HepG2 (cell line): ENCODE measurements at regions not wholly inside any gene's neighbourhood (a gene's known extent, or its start where the extent isn't known, plus 50 kb on each side); places are given as distances from the start of the nearest gene placed in this dataset.

Source experiments
- ATAC-seq: fragments of 200-7000 bp; cut with Tn5 transposase; 3 replicates; pipeline ENCODE4 v1.9.1; 2020; ENCODE audit warnings: mild to moderate bottlenecking, moderate library complexity
- BruUV-seq: library from RNA; stranded (reverse); fragments of 400-500 nt; replicated peaks from 2 replicates; lab custom pipeline; 2021; lab: Mats Ljungman, UMichigan
- CTCF ChIA-PET: fragments of 300-600 bp; formaldehyde crosslinking; extraction: SDS; loops from one replicate; lab custom pipeline; 2021; ENCODE audit warnings: low total read pairs, inconsistent platforms, low intra/inter-chr PET ratio; lab: Yijun Ruan, JAX
- POLR2A ChIA-PET: fragments of 350-600 bp; sonication (Branson Sonifier 250); formaldehyde crosslinking; loops from one replicate; lab custom pipeline; 2020; ENCODE audit warnings: antibody characterized with exemption, inconsistent platforms; lab: Yijun Ruan, JAX
- DNase-seq: peaks from one replicate; pipeline ENCODE4 v3.0.0-alpha.2; 2015; ENCODE audit warnings: low spot score
- FAIRE-seq: peaks from 3 replicates; lab custom pipeline; 2011; peaks lifted over from hg19 to GRCh38; lab: Jason Lieb, UNC
- H2AFZ ChIP-seq: one replicate; pipeline ENCODE4 v1.6.1; 2011; ENCODE audit warnings: low read length, inconsistent platforms
- H3K27ac ChIP-seq: fragments of 300-600 bp; 3 replicates; pipeline ENCODE4 v1.8.0; 2011; ENCODE audit warnings: mixed run types, mild to moderate bottlenecking, mixed read lengths, low read length, inconsistent platforms; ENCODE audit not compliant: insufficient read depth; ENCODE audit errors: extremely low read length
- H3K27me3 ChIP-seq, 2 experiments: fragments of 200-600 bp in 1 of 2; 2 replicates in 1 of 2; 3 replicates in 1 of 2; pipeline versions ENCODE4 v1.6.0 to v1.8.0; 2011; ENCODE audit warnings: low read length in 2 of 2, mild to moderate bottlenecking in 2 of 2, moderate library complexity in 2 of 2, inconsistent platforms in 1 of 2; ENCODE audit not compliant: insufficient read depth in 2 of 2, control insufficient read depth in 1 of 2
- H3K36me3 ChIP-seq, 2 experiments: fragments of 200-600 bp in 1 of 2; replicated peaks in 1 of 2; 2 replicates in 1 of 2; 3 replicates in 1 of 2; pipeline versions ENCODE4 v1.5.1 to v1.8.0; 2011; ENCODE audit warnings: low read length in 2 of 2, inconsistent platforms in 1 of 2; ENCODE audit not compliant: insufficient read depth in 2 of 2, control insufficient read depth in 1 of 2
- H3K4me1 ChIP-seq: 2 replicates; pipeline ENCODE4 v1.5.1; 2012; ENCODE audit warnings: low read length, inconsistent platforms; ENCODE audit not compliant: insufficient read depth
- H3K4me2 ChIP-seq: 2 replicates; pipeline ENCODE4 v1.6.0; 2011; ENCODE audit warnings: low read depth, low read length, inconsistent platforms
- H3K4me3 ChIP-seq, 3 experiments: fragments of 200-600 bp in 1 of 3; sonication (generic), shearing (Covaris generic) in 1 of 3; replicated peaks in 1 of 3; 2 replicates each; pipeline ENCODE4 v1.5.1; 2011 to 2016; ENCODE audit warnings: low read length in 3 of 3, inconsistent platforms in 2 of 3, low read depth in 2 of 3, mild to moderate bottlenecking in 2 of 3, control low read depth in 1 of 3, mixed read lengths in 1 of 3; ENCODE audit not compliant: insufficient read depth in 1 of 3
- H3K79me2 ChIP-seq: one replicate; pipeline ENCODE4 v1.6.1; 2011; ENCODE audit warnings: low read length, inconsistent platforms; ENCODE audit not compliant: insufficient read depth
- H3K9ac ChIP-seq: 2 replicates; pipeline ENCODE4 v1.6.0; 2011; ENCODE audit warnings: mild to moderate bottlenecking, low read depth, low read length, inconsistent platforms; ENCODE audit not compliant: insufficient read depth
- H3K9me3 ChIP-seq: 2 replicates; pipeline ENCODE4 v1.5.1; 2012; ENCODE audit warnings: mild to moderate bottlenecking, low read length
- H4K20me1 ChIP-seq: 2 replicates; pipeline ENCODE4 v1.6.0; 2011; ENCODE audit warnings: inconsistent platforms, mild to moderate bottlenecking, low read length, moderate library complexity; ENCODE audit not compliant: insufficient read depth
- AKNA ChIP-seq: sonication (generic); formaldehyde crosslinking; IDR thresholded peaks from 2 replicates; pipeline ENCODE4 v1.4.0; 2020; ENCODE audit warnings: missing genetic modification reagents, borderline replicate concordance
- E2F1 ChIP-seq: sonication (generic); formaldehyde crosslinking; IDR thresholded peaks from 2 replicates; pipeline ENCODE4 v1.5.0; 2020; ENCODE audit warnings: missing genetic modification reagents
- FOSL2 ChIP-seq: sonication (generic); formaldehyde crosslinking; IDR thresholded peaks from 2 replicates; pipeline ENCODE4 v1.4.0; 2020; ENCODE audit warnings: missing genetic modification reagents
- JDP2 ChIP-seq: sonication (generic); formaldehyde crosslinking; IDR thresholded peaks from 2 replicates; pipeline ENCODE4 v1.8.1; 2022; ENCODE audit warnings: missing genetic modification reagents, borderline replicate concordance
- KLF11 ChIP-seq: IDR thresholded peaks from 2 replicates; pipeline ENCODE4 v1.6.1; 2016; ENCODE audit warnings: missing compliant biosample characterization
- KLF16 ChIP-seq, 2 experiments: sonication (generic) in 1 of 2; formaldehyde crosslinking in 1 of 2; IDR thresholded peaks; 2 replicates each; pipeline versions ENCODE4 v1.6.1 to v1.8.0; 2016 to 2023; ENCODE audit warnings: missing genetic modification reagents in 2 of 2, missing compliant biosample characterization in 1 of 2
- KLF6 ChIP-seq: IDR thresholded peaks from 2 replicates; pipeline ENCODE4 v1.8.0; 2016; ENCODE audit warnings: missing biosample characterization, missing genetic modification reagents
- MTA1 ChIP-seq: sonication (generic); formaldehyde crosslinking; IDR thresholded peaks from 2 replicates; pipeline ENCODE4 v1.4.0; 2020; ENCODE audit warnings: missing genetic modification reagents, mild to moderate bottlenecking, borderline replicate concordance
- NR2C2 ChIP-seq: sonication (generic); formaldehyde crosslinking; IDR thresholded peaks from 2 replicates; pipeline ENCODE4 v1.4.0; 2020; ENCODE audit warnings: missing genetic modification reagents, mild to moderate bottlenecking, moderate library complexity, borderline replicate concordance
- POLR2G ChIP-seq: fragments of 200-400 bp; formaldehyde crosslinking; IDR thresholded peaks from 2 replicates; pipeline ENCODE4 v1.6.1; 2018; ENCODE audit warnings: mild to moderate bottlenecking, low read depth, low read length, moderate library complexity
- PTBP1 ChIP-seq: fragments of 200-400 bp; formaldehyde crosslinking; IDR thresholded peaks from 2 replicates; pipeline ENCODE4 v1.6.1; 2018; ENCODE audit warnings: low read length, low read depth; ENCODE audit not compliant: poor library complexity, severe bottlenecking
- ZBTB10 ChIP-seq: sonication (generic); formaldehyde crosslinking; IDR thresholded peaks from 2 replicates; pipeline ENCODE4 v1.4.0; 2020; ENCODE audit warnings: missing genetic modification reagents, borderline replicate concordance
- ZNF138 ChIP-seq: sonication (generic); formaldehyde crosslinking; IDR thresholded peaks from 2 replicates; pipeline ENCODE4 v1.5.0; 2020; ENCODE audit warnings: mild to moderate bottlenecking, low read depth, missing genetic modification reagents
- ZNF207 ChIP-seq: fragments of 450-650 bp; IDR thresholded peaks from 2 replicates; pipeline ENCODE4 v1.6.1; 2016; ENCODE audit warnings: antibody characterized with exemption, borderline replicate concordance
- ZNF550 ChIP-seq: sonication (generic); formaldehyde crosslinking; IDR thresholded peaks from 2 replicates; pipeline ENCODE4 v1.4.0; 2020; ENCODE audit warnings: mild to moderate bottlenecking, missing genetic modification reagents, borderline replicate concordance
- ZNF891 ChIP-seq: sonication (generic); formaldehyde crosslinking; IDR thresholded peaks from 2 replicates; pipeline ENCODE4 v1.5.0; 2020; ENCODE audit warnings: mild to moderate bottlenecking, missing genetic modification reagents
- WGBS: methylation state at CpG from one replicate; pipeline ENCODE4 v1.1.6; 2017; ENCODE audit warnings: low lambda C conversion rate; 5-methylcytosine and 5-hydroxymethylcytosine counted together
- in situ Hi-C: cut with HindIII; loops from 2 replicates; pipeline ENCODE4 v1.10.0; 2017; ENCODE audit warnings: low pct_unique_long_range_greater_than_20kb; ENCODE audit not compliant: extremely low pct_ligation_motif_present
- intact Hi-C: fragments of 100-400 bp; cut with micrococcal nuclease; formaldehyde crosslinking; loops from one replicate; pipeline ENCODE4 v1.10.0; 2022; ENCODE audit not compliant: unreplicated experiment

GRCh38 chr1:38528623-38529022, 330.9 kb downstream of the RRAGC start (continued):
- TF ChIP-seq NR2C2 = no peak
- TF ChIP-seq KLF6 = no peak
- no peak for TF ChIP-seq ZBTB10 (CRISPR knock-in tag)

- no peak overlapping the region for H3K4me2 ChIP-seq
- DNase-seq (no peak), FAIRE-seq (no peak), ATAC-seq (no peak)
- CTCF ChIA-PET = no interaction called here
- no peak overlapping the region for H3K9ac ChIP-seq
- BruUV-seq = no TSS peak
- H3K36me3 ChIP-seq = no peaks in the 10 kb centered on the region
- no peaks in the 10 kb centered on the region for H4K20me1 ChIP-seq
- WGBS = 16% methylated on average over 5 of the region's 6 CpGs
- H3K4me1 ChIP-seq = no peaks in the 10 kb centered on the region
- in situ Hi-C loops = no loop called here
- no peaks in the 10 kb centered on the region; a peak in 2 of 5 replicates for H3K27me3 ChIP-seq
- TF ChIP-seq JDP2 (CRISPR knock-in tag) (no peak), KLF16 (CRISPR knock-in tag; IDR thresholded peaks at IDR 0.05) (no peak), POLR2G (no peak), PTBP1 (no peak), FOSL2 (CRISPR knock-in tag) (no peak), ZNF207 (no peak), AKNA (CRISPR knock-in tag) (no peak), ZNF550 (CRISPR knock-in tag) (no peak), KLF11 (no peak), ZNF138 (CRISPR knock-in tag) (no peak), ZNF891 (CRISPR knock-in tag) (no peak), E2F1 (CRISPR knock-in tag) (no peak), MTA1 (no peak)
- POLR2A ChIA-PET = no interaction called here
- H3K27ac ChIP-seq = no peak overlapping the region
- H3K4me3 ChIP-seq = no peak overlapping the region
- H3K9me3 ChIP-seq = no peaks in the 10 kb centered on the region
- intact Hi-C loops = no loop called here
- no peak overlapping the region for H2AFZ ChIP-seq
- no peaks in the 10 kb centered on the region for H3K79me2 ChIP-seq
These were observed 332.1 kb downstream of the RRAGC start for GRCh38 chr1:38527373-38527966.
